Trophoblast cell (in vitro differentiated cells and primary cell): ENCODE measurements at regions not wholly inside any gene's neighbourhood (a gene's known extent, or its start where the extent isn't known, plus 50 kb on each side); places are given as distances from the start of the nearest gene placed in this dataset.
A peak's percentile ranks its signal among the peaks of the same experiment; 100 is the strongest.

Experiments
- DNase-seq, 2 donors: peaks; one replicate each; pipeline ENCODE4 v3.0.0-alpha.2; 2016
- H2AFZ ChIP-seq: 2 replicates; pipeline ENCODE4 v1.6.1; 2013; ENCODE audit warnings: low read length, moderate library complexity, mild to moderate bottlenecking; ENCODE audit not compliant: insufficient read depth, poor library complexity
- H2AK5ac ChIP-seq: 2 replicates; pipeline ENCODE4 v1.6.1; 2013; ENCODE audit warnings: mild to moderate bottlenecking, low read length
- H2BK120ac ChIP-seq: 2 replicates; pipeline ENCODE4 v1.6.1; 2013; ENCODE audit warnings: low read length, mild to moderate bottlenecking, moderate library complexity; ENCODE audit not compliant: insufficient read depth, poor library complexity
- H2BK12ac ChIP-seq: 2 replicates; pipeline ENCODE4 v1.6.1; 2013; ENCODE audit warnings: mild to moderate bottlenecking, low read length, moderate library complexity
- H2BK5ac ChIP-seq: 2 replicates; pipeline ENCODE4 v1.6.1; 2013; ENCODE audit warnings: low read length, low read depth, moderate library complexity, mild to moderate bottlenecking; ENCODE audit not compliant: poor library complexity
- H3K14ac ChIP-seq: 2 replicates; pipeline ENCODE4 v1.6.1; 2013; ENCODE audit warnings: mild to moderate bottlenecking, low read length
- H3K18ac ChIP-seq: 2 replicates; pipeline ENCODE4 v1.6.1; 2013; ENCODE audit warnings: mild to moderate bottlenecking, low read length
- H3K23ac ChIP-seq: 2 replicates; pipeline ENCODE4 v1.6.1; 2013; ENCODE audit warnings: low read length
- H3K27ac ChIP-seq: 2 replicates; pipeline ENCODE4 v1.5.1; 2013; ENCODE audit warnings: low read depth, mild to moderate bottlenecking, inconsistent platforms, low read length, moderate library complexity
- H3K27me3 ChIP-seq: 2 replicates; pipeline ENCODE4 v1.6.1; 2013; ENCODE audit warnings: inconsistent platforms, mild to moderate bottlenecking, low read length, moderate library complexity; ENCODE audit not compliant: insufficient read depth
- H3K36me3 ChIP-seq, 2 experiments: 1 replicate in 1 of 2; 2 replicates in 1 of 2; pipeline ENCODE4 v1.6.1; 2013; ENCODE audit warnings: low read length in 2 of 2, mild to moderate bottlenecking in 2 of 2, moderate library complexity in 1 of 2; ENCODE audit not compliant: insufficient read depth in 2 of 2, control insufficient read depth in 1 of 2
- H3K4ac ChIP-seq: 2 replicates; pipeline ENCODE4 v1.6.1; 2013; ENCODE audit warnings: low read depth, mild to moderate bottlenecking, low read length, moderate library complexity
- H3K4me1 ChIP-seq, 2 experiments: 1 replicate in 1 of 2; 2 replicates in 1 of 2; pipeline ENCODE4 v1.6.1; 2013; ENCODE audit warnings: low read length in 2 of 2, mild to moderate bottlenecking in 2 of 2, moderate library complexity in 1 of 2; ENCODE audit not compliant: insufficient read depth in 2 of 2, control insufficient read depth in 1 of 2
- H3K4me2 ChIP-seq: 2 replicates; pipeline ENCODE4 v1.6.1; 2013; ENCODE audit warnings: inconsistent platforms, mild to moderate bottlenecking, low read length, moderate library complexity
- H3K4me3 ChIP-seq: 2 replicates; pipeline ENCODE4 v1.5.1; 2013; ENCODE audit warnings: mild to moderate bottlenecking, low read depth, low read length, inconsistent platforms
- H3K79me1 ChIP-seq: one replicate; pipeline ENCODE4 v1.6.1; 2013; ENCODE audit warnings: low read length
- H3K79me2 ChIP-seq: 2 replicates; pipeline ENCODE4 v1.6.1; 2013; ENCODE audit warnings: low read length, mild to moderate bottlenecking; ENCODE audit not compliant: control insufficient read depth, insufficient read depth, poor library complexity
- H3K9ac ChIP-seq: 2 replicates; pipeline ENCODE4 v1.6.1; 2013; ENCODE audit warnings: mild to moderate bottlenecking, low read length
- H3K9me3 ChIP-seq: 2 replicates; pipeline ENCODE4 v1.6.1; 2013; ENCODE audit warnings: low read depth, mild to moderate bottlenecking, control low read depth, inconsistent platforms, low read length; ENCODE audit not compliant: insufficient read depth
- H4K12ac ChIP-seq: 2 replicates; pipeline ENCODE4 v1.6.1; 2013; ENCODE audit warnings: low read depth, mild to moderate bottlenecking, low read length, moderate library complexity
- H4K8ac ChIP-seq: 2 replicates; pipeline ENCODE4 v1.6.1; 2013; ENCODE audit warnings: low read depth, mild to moderate bottlenecking, low read length, moderate library complexity
- H4K91ac ChIP-seq: one replicate; pipeline ENCODE4 v1.6.1; 2013; ENCODE audit warnings: low read depth, mild to moderate bottlenecking, low read length, moderate library complexity
- whole genome bisulfite sequencing: extraction: QIAGEN DNeasy Blood & Tissue Kit; methylation state at CpG from one replicate; pipeline ENCODE4 v1.1.7; 2013; ENCODE audit warnings: missing lambda C conversion rate; ENCODE audit not compliant: insufficient read length, insufficient coverage; ENCODE audit errors: extremely low coverage; 5-methylcytosine and 5-hydroxymethylcytosine counted together

GRCh38 chr5:147996379-147996778 is 67.4 kb upstream of the SPINK5 start:
- Histone ChIP-seq H3K9me3 (peaks cover 2% of the 10 kb centered on the region), H3K9ac (peak overlapping the region; percentile 66), H2AK5ac (no peak overlapping the region), H3K27me3 (no peaks in the 10 kb centered on the region), H3K79me2 (no peaks in the 10 kb centered on the region), H2AFZ (no peak overlapping the region), H3K4ac (no peak overlapping the region), H3K79me1 (no peaks in the 10 kb centered on the region), H4K91ac (no peak overlapping the region), H3K23ac (no peak overlapping the region), H3K14ac (no peak overlapping the region), H3K4me1 (peaks cover 0 to 3% of the 10 kb centered on the region in 2 experiments), H4K8ac (no peak overlapping the region), H3K36me3 (no peaks in the 10 kb centered on the region), H3K27ac (no peak overlapping the region), H3K18ac (no peak overlapping the region), H2BK12ac (no peak overlapping the region), H3K4me3 (no peak overlapping the region), H2BK5ac (no peak overlapping the region), H2BK120ac (no peak overlapping the region), H4K12ac (no peak overlapping the region), H3K4me2 (no peak overlapping the region)
- no CpG with 5 or more reads among the region's 5 CpGs for WGBS
- no peak for DNase-seq

GRCh38 chr5:147995846-147996245 is 67.9 kb upstream of the SPINK5 start:
- Histone ChIP-seq H3K79me1 (no peaks in the 10 kb centered on the region), H3K18ac (no peak overlapping the region), H3K9ac (no peak overlapping the region), H4K12ac (no peak overlapping the region), H2BK12ac (no peak overlapping the region), H2AK5ac (no peak overlapping the region), H2BK5ac (no peak overlapping the region), H4K8ac (no peak overlapping the region), H3K4ac (no peak overlapping the region), H3K36me3 (no peaks in the 10 kb centered on the region), H3K14ac (no peak overlapping the region), H3K4me1 (peaks cover 0 to 3% of the 10 kb centered on the region in 2 experiments), H3K79me2 (no peaks in the 10 kb centered on the region), H2AFZ (no peak overlapping the region), H3K27me3 (no peaks in the 10 kb centered on the region), H4K91ac (no peak overlapping the region), H2BK120ac (no peak overlapping the region), H3K23ac (no peak overlapping the region), H3K4me2 (no peak overlapping the region), H3K4me3 (no peak overlapping the region), H3K27ac (no peak overlapping the region), H3K9me3 (no peaks in the 10 kb centered on the region)
- DNase-seq = no peak
- WGBS = no CpG with 5 or more reads among the region's 4 CpGs

GRCh38 chr5:147989994-147990393 is 73.8 kb upstream of the SPINK5 start:
- no peak overlapping the region for H2BK5ac ChIP-seq
- no peak overlapping the region for H4K8ac ChIP-seq
- no peak overlapping the region for H2BK12ac ChIP-seq
- H3K9me3 ChIP-seq = no peaks in the 10 kb centered on the region
- no peak overlapping the region for H2AFZ ChIP-seq
- no peak overlapping the region for H3K23ac ChIP-seq
- H3K36me3 ChIP-seq = no peaks in the 10 kb centered on the region
- no peaks in the 10 kb centered on the region for H3K79me2 ChIP-seq
- no peak overlapping the region for H3K18ac ChIP-seq
- no peak overlapping the region for H3K27ac ChIP-seq
- no peak overlapping the region for H3K4me3 ChIP-seq
- no peak overlapping the region for H2BK120ac ChIP-seq
- H4K12ac ChIP-seq = no peak overlapping the region
- H4K91ac ChIP-seq = no peak overlapping the region
- H3K4me1 ChIP-seq = no peaks in the 10 kb centered on the region
- no peak for DNase-seq
- no peaks in the 10 kb centered on the region for H3K27me3 ChIP-seq
- H3K79me1 ChIP-seq = no peaks in the 10 kb centered on the region
- no peak overlapping the region for H3K14ac ChIP-seq
- no peak overlapping the region for H3K4me2 ChIP-seq
- H3K4ac ChIP-seq = no peak overlapping the region
- H3K9ac ChIP-seq = no peak overlapping the region
- H2AK5ac ChIP-seq = no peak overlapping the region

GRCh38 chr5:147989239-147989638 is 74.5 kb upstream of the SPINK5 start:
- no peaks in the 10 kb centered on the region for H3K9me3 ChIP-seq
- no peak overlapping the region for H3K27ac ChIP-seq
- no peaks in the 10 kb centered on the region for H3K79me1 ChIP-seq
- H2AK5ac ChIP-seq = no peak overlapping the region
- H2BK120ac ChIP-seq = no peak overlapping the region
- no peaks in the 10 kb centered on the region for H3K4me1 ChIP-seq
- no peak overlapping the region for H2AFZ ChIP-seq
- no peak overlapping the region for H3K14ac ChIP-seq
- H3K23ac ChIP-seq = no peak overlapping the region
- no peaks in the 10 kb centered on the region for H3K36me3 ChIP-seq
- no CpG with 5 or more reads among the region's 1 CpG for WGBS
- H2BK5ac ChIP-seq = no peak overlapping the region
- no peak overlapping the region for H3K4me3 ChIP-seq
- no peaks in the 10 kb centered on the region for H3K27me3 ChIP-seq
- H3K18ac ChIP-seq = no peak overlapping the region
- no peak overlapping the region for H3K9ac ChIP-seq
- no peak overlapping the region for H4K8ac ChIP-seq
- H3K4me2 ChIP-seq = no peak overlapping the region
- H3K79me2 ChIP-seq = no peaks in the 10 kb centered on the region
- H2BK12ac ChIP-seq = no peak overlapping the region
- no peak overlapping the region for H4K12ac ChIP-seq
- H4K91ac ChIP-seq = no peak overlapping the region
- H3K4ac ChIP-seq = no peak overlapping the region
- no peak for DNase-seq
